ENCODE measurements at regions not wholly inside any gene's neighbourhood (a gene's known extent, or its start where the extent isn't known, plus 50 kb on each side); places are given as distances from the start of the nearest gene placed in this dataset.

GRCh38 chr10:120336306-120336910 is 120.6 kb upstream of the PLPP4 start:
- no peak for TF ChIP-seq CTCF (conservative IDR thresholded peaks at IDR 0.05; ENCODE audit: low read depth, low read length)
- H3K4me3 ChIP-seq (IDR thresholded peaks at IDR 0.05; ENCODE audit: insufficient read depth, low read depth, low read length), result no peak overlapping the region
- no peak overlapping the region for H2AFZ ChIP-seq (ENCODE audit: low read depth)
- H3K79me2 ChIP-seq (ENCODE audit: insufficient read depth, low read depth), result no peaks in the 10 kb centered on the region
- no peaks in the 10 kb centered on the region for H3K27me3 ChIP-seq (ENCODE audit: insufficient read depth, low read depth)
- no peaks in the 10 kb centered on the region for H3K4me1 ChIP-seq (ENCODE audit: low read depth, poor library complexity, severe bottlenecking)
- no peaks in the 10 kb centered on the region for H4K20me1 ChIP-seq (ENCODE audit: insufficient read depth)
- no peak overlapping the region for H3K9ac ChIP-seq
- no peak overlapping the region for H3K4me2 ChIP-seq
- no peaks in the 10 kb centered on the region for H3K36me3 ChIP-seq (ENCODE audit: insufficient read depth)
- H3K27ac ChIP-seq, result no peak overlapping the region

GRCh38 chr10:120336911-120337540 is 120.0 kb upstream of the PLPP4 start:
- TF ChIP-seq CTCF (conservative IDR thresholded peaks at IDR 0.05; ENCODE audit: low read depth, low read length), result peak; percentile 86
- no peak overlapping the region for H3K9ac ChIP-seq
- no peak overlapping the region for H2AFZ ChIP-seq (ENCODE audit: low read depth)
- H3K27me3 ChIP-seq (ENCODE audit: insufficient read depth, low read depth), result no peaks in the 10 kb centered on the region
- H3K27ac ChIP-seq, result no peak overlapping the region
- H3K4me2 ChIP-seq, result no peak overlapping the region
- no peak overlapping the region for H3K4me3 ChIP-seq (IDR thresholded peaks at IDR 0.05; ENCODE audit: insufficient read depth, low read depth, low read length)
- H3K79me2 ChIP-seq (ENCODE audit: insufficient read depth, low read depth), result no peaks in the 10 kb centered on the region
- no peaks in the 10 kb centered on the region for H4K20me1 ChIP-seq (ENCODE audit: insufficient read depth)
- no peaks in the 10 kb centered on the region for H3K4me1 ChIP-seq (ENCODE audit: low read depth, poor library complexity, severe bottlenecking)
- no peaks in the 10 kb centered on the region for H3K36me3 ChIP-seq (ENCODE audit: insufficient read depth)

- H3K4me3 ChIP-seq (IDR thresholded peaks at IDR 0.05; ENCODE audit: insufficient read depth, low read depth, low read length), result no peak overlapping the region
- no peaks in the 10 kb centered on the region for H3K4me1 ChIP-seq (ENCODE audit: low read depth, poor library complexity, severe bottlenecking)
- no peaks in the 10 kb centered on the region for H3K36me3 ChIP-seq (ENCODE audit: insufficient read depth)
- H3K27ac ChIP-seq, result no peak overlapping the region
- H3K4me2 ChIP-seq, result no peak overlapping the region
- no peak overlapping the region for H3K9ac ChIP-seq
- no peak overlapping the region for H2AFZ ChIP-seq (ENCODE audit: low read depth)
- no peak for TF ChIP-seq CTCF (conservative IDR thresholded peaks at IDR 0.05; ENCODE audit: low read depth, low read length)
- no peaks in the 10 kb centered on the region for H3K27me3 ChIP-seq (ENCODE audit: insufficient read depth, low read depth)
- H4K20me1 ChIP-seq (ENCODE audit: insufficient read depth), result no peaks in the 10 kb centered on the region
- no peaks in the 10 kb centered on the region for H3K79me2 ChIP-seq (ENCODE audit: insufficient read depth, low read depth)
Measured at GRCh38 chr10:120342115-120342714, 114.8 kb upstream of the PLPP4 start.

- Histone ChIP-seq H3K4me2 (no peak overlapping the region), H3K9ac (no peak overlapping the region), H4K20me1 (ENCODE audit: insufficient read depth) (no peaks in the 10 kb centered on the region), H3K79me2 (ENCODE audit: insufficient read depth, low read depth) (no peaks in the 10 kb centered on the region), H3K36me3 (ENCODE audit: insufficient read depth) (no peaks in the 10 kb centered on the region), H3K4me3 (IDR thresholded peaks at IDR 0.05; ENCODE audit: insufficient read depth, low read depth, low read length) (no peak overlapping the region), H3K27me3 (ENCODE audit: insufficient read depth, low read depth) (no peaks in the 10 kb centered on the region), H3K4me1 (ENCODE audit: low read depth, poor library complexity, severe bottlenecking) (no peaks in the 10 kb centered on the region), H2AFZ (ENCODE audit: low read depth) (no peak overlapping the region), H3K27ac (no peak overlapping the region)
- TF ChIP-seq CTCF (conservative IDR thresholded peaks at IDR 0.05; ENCODE audit: low read depth, low read length), result no peak
Measured at GRCh38 chr10:120345186-120345585, 111.8 kb upstream of the PLPP4 start.
